DOHH2 (cell line): ENCODE measurements at regions not wholly inside any gene's neighbourhood (a gene's known extent, or its start where the extent isn't known, plus 50 kb on each side); places are given as distances from the start of the nearest gene placed in this dataset.

Experiments
- H3F3A ChIP-seq: fragments of 200-600 bp; sonication (generic), shearing (Covaris generic); 2 replicates; pipeline ENCODE4 v1.6.0; 2016; ENCODE audit warnings: antibody characterized with exemption, mild to moderate bottlenecking; ENCODE audit not compliant: control insufficient read depth, insufficient read depth
- H3K27ac ChIP-seq: fragments of 200-600 bp; sonication (generic); 2 replicates; pipeline ENCODE4 v1.5.1; 2014; ENCODE audit warnings: low read depth, mild to moderate bottlenecking, low read length, moderate library complexity
- H3K27me3 ChIP-seq: fragments of 200-600 bp; sonication (generic); 2 replicates; pipeline ENCODE4 v1.6.1; 2014; ENCODE audit warnings: mild to moderate bottlenecking, low read length, mixed read lengths; ENCODE audit not compliant: control insufficient read depth
- H3K36me3 ChIP-seq: fragments of 200-600 bp; sonication (generic); 2 replicates; pipeline ENCODE4 v1.6.1; 2014; ENCODE audit warnings: mild to moderate bottlenecking, low read length, moderate library complexity, mixed read lengths; ENCODE audit not compliant: control insufficient read depth
- H3K4me1 ChIP-seq: fragments of 200-600 bp; sonication (generic); 2 replicates; pipeline ENCODE4 v1.6.1; 2014; ENCODE audit warnings: mild to moderate bottlenecking, low read length, mixed read lengths; ENCODE audit not compliant: control insufficient read depth
- H3K4me2 ChIP-seq: fragments of 200-600 bp; sonication (generic); 2 replicates; pipeline ENCODE4 v1.6.0; 2014; ENCODE audit warnings: mild to moderate bottlenecking, low read length, moderate library complexity
- H3K4me3 ChIP-seq: fragments of 200-600 bp; sonication (generic); 2 replicates; pipeline ENCODE4 v1.5.1; 2014; ENCODE audit warnings: mild to moderate bottlenecking, low read length, mixed read lengths
- H3K79me2 ChIP-seq: fragments of 200-600 bp; sonication (generic); 2 replicates; pipeline ENCODE4 v1.6.1; 2014; ENCODE audit warnings: mild to moderate bottlenecking, low read length, mixed read lengths; ENCODE audit not compliant: control insufficient read depth
- H3K9me2 ChIP-seq: fragments of 200-600 bp; sonication (generic); replicated peaks from 2 replicates; pipeline ENCODE4 v1.6.1; 2014; ENCODE audit warnings: mild to moderate bottlenecking, low read length, mixed read lengths; ENCODE audit not compliant: control insufficient read depth
- H3K9me3 ChIP-seq: fragments of 200-600 bp; sonication (generic); 2 replicates; pipeline ENCODE4 v1.6.1; 2014; ENCODE audit warnings: antibody characterized with exemption, low read length, mixed read lengths; ENCODE audit not compliant: control insufficient read depth, insufficient read depth
- H4K20me1 ChIP-seq: fragments of 200-600 bp; sonication (generic); 2 replicates; pipeline ENCODE4 v1.6.0; 2014; ENCODE audit warnings: low read depth, mild to moderate bottlenecking, antibody characterized with exemption, low read length, moderate library complexity; ENCODE audit not compliant: control insufficient read depth, insufficient read depth
- CTCF ChIP-seq: fragments of 200-600 bp; sonication (generic); IDR thresholded peaks from one replicate; pipeline ENCODE4 v1.5.1; 2014; ENCODE audit warnings: antibody characterized with exemption, mild to moderate bottlenecking, low read depth, low read length; ENCODE audit not compliant: poor library complexity, severe bottlenecking
- EZH2phosphoT487 ChIP-seq: fragments of 200-600 bp; sonication (generic); IDR thresholded peaks from 2 replicates; pipeline ENCODE4 v1.6.1; 2017; ENCODE audit warnings: borderline replicate concordance, mild to moderate bottlenecking, antibody characterized with exemption, low read length, moderate library complexity, mixed read lengths

GRCh38 chr14:28966416-28967233 lies 200.0 kb downstream of the FOXG1 start:
- no peak overlapping the region for H3K4me2 ChIP-seq
- H3F3A ChIP-seq, result no peaks in the 10 kb centered on the region
- H3K9me3 ChIP-seq, result no peaks in the 10 kb centered on the region
- H3K4me3 ChIP-seq, result no peak overlapping the region
- H3K4me1 ChIP-seq, result no peaks in the 10 kb centered on the region
- H3K79me2 ChIP-seq, result no peaks in the 10 kb centered on the region
- no peak overlapping the region for H3K27ac ChIP-seq
- no peaks in the 10 kb centered on the region for H4K20me1 ChIP-seq
- TF ChIP-seq EZH2phosphoT487, result no peak
- no peak for TF ChIP-seq CTCF
- no peaks in the 10 kb centered on the region for H3K9me2 ChIP-seq
- no peaks in the 10 kb centered on the region for H3K27me3 ChIP-seq
- no peaks in the 10 kb centered on the region for H3K36me3 ChIP-seq

GRCh38 chr14:28975084-28975483 lies 208.5 kb downstream of the FOXG1 start:
- no peak for TF ChIP-seq EZH2phosphoT487
- TF ChIP-seq CTCF, result no peak
- H3K27ac ChIP-seq, result no peak overlapping the region
- no peaks in the 10 kb centered on the region for H3K27me3 ChIP-seq
- no peaks in the 10 kb centered on the region for H4K20me1 ChIP-seq
- H3F3A ChIP-seq, result no peaks in the 10 kb centered on the region
- H3K9me2 ChIP-seq, result no peaks in the 10 kb centered on the region
- no peak overlapping the region for H3K4me2 ChIP-seq
- H3K4me3 ChIP-seq, result no peak overlapping the region
- H3K36me3 ChIP-seq, result no peaks in the 10 kb centered on the region
- H3K4me1 ChIP-seq, result no peaks in the 10 kb centered on the region
- no peaks in the 10 kb centered on the region for H3K79me2 ChIP-seq
- 0 out of 2 replicates have a peak, but pooled peaks cover 3% of the 10 kb centered on the region for H3K9me3 ChIP-seq

GRCh38 chr14:28982228-28982627 lies 215.6 kb downstream of the FOXG1 start:
- H3K4me2 ChIP-seq, result no peak overlapping the region
- H3K4me3 ChIP-seq, result no peak overlapping the region
- H3K36me3 ChIP-seq, result no peaks in the 10 kb centered on the region
- H3K9me3 ChIP-seq, result no peaks in the 10 kb centered on the region; the same call in 1 of the 2 replicates
- no peaks in the 10 kb centered on the region for H3K4me1 ChIP-seq
- H3K27me3 ChIP-seq, result no peaks in the 10 kb centered on the region
- no peaks in the 10 kb centered on the region for H3K9me2 ChIP-seq
- H3F3A ChIP-seq, result no peaks in the 10 kb centered on the region
- TF ChIP-seq EZH2phosphoT487, result no peak
- TF ChIP-seq CTCF, result no peak
- H4K20me1 ChIP-seq, result no peaks in the 10 kb centered on the region
- H3K79me2 ChIP-seq, result no peaks in the 10 kb centered on the region
- H3K27ac ChIP-seq, result no peak overlapping the region
